ENCODE measurements at regions not wholly inside any gene's neighbourhood (a gene's known extent, or its start where the extent isn't known, plus 50 kb on each side); places are given as distances from the start of the nearest gene placed in this dataset.

GRCh38 chr5:135127439-135128240 is 93.6 kb upstream of the PITX1 start:
- in situ Hi-C loops (cut with HindIII; ENCODE audit: low pct_ligation_motif_present, low sequenced_read_pairs), result no loop called here
- no peak overlapping the region for H3K27ac ChIP-seq
- no peaks in the 10 kb centered on the region for H3K27me3 ChIP-seq (replicated peaks)
- TF ChIP-seq CTCF (IDR thresholded peaks at IDR 0.05; ENCODE audit: low read depth, low read length, missing control alignments), result no peak
- no peak overlapping the region for H3K4me3 ChIP-seq (ENCODE audit: low read depth, low read length)
- H3K36me3 ChIP-seq (replicated peaks), result no peaks in the 10 kb centered on the region
- DNase-seq, result peak; percentile 25

GRCh38 chr5:135126688-135127438 is 92.8 kb upstream of the PITX1 start:
- no peaks in the 10 kb centered on the region for H3K27me3 ChIP-seq (replicated peaks)
- TF ChIP-seq CTCF (IDR thresholded peaks at IDR 0.05; ENCODE audit: low read depth, low read length, missing control alignments), result no peak
- no peak for DNase-seq
- in situ Hi-C loops (cut with HindIII; ENCODE audit: low pct_ligation_motif_present, low sequenced_read_pairs), result no loop called here
- H3K36me3 ChIP-seq (replicated peaks), result no peaks in the 10 kb centered on the region
- no peak overlapping the region for H3K4me3 ChIP-seq (ENCODE audit: low read depth, low read length)
- H3K27ac ChIP-seq, result no peak overlapping the region

GRCh38 chr5:135124724-135125123 is 90.7 kb upstream of the PITX1 start:
- in situ Hi-C loops (cut with HindIII; ENCODE audit: low pct_ligation_motif_present, low sequenced_read_pairs), result no loop called here
- no peak overlapping the region for H3K4me3 ChIP-seq (ENCODE audit: low read depth, low read length)
- DNase-seq, result no peak
- TF ChIP-seq CTCF (IDR thresholded peaks at IDR 0.05; ENCODE audit: low read depth, low read length, missing control alignments), result no peak
- H3K27ac ChIP-seq, result no peak overlapping the region
- no peaks in the 10 kb centered on the region for H3K36me3 ChIP-seq (replicated peaks)
- no peaks in the 10 kb centered on the region for H3K27me3 ChIP-seq (replicated peaks)

GRCh38 chr5:135124128-135124527 is 90.1 kb upstream of the PITX1 start:
- no peak overlapping the region for H3K27ac ChIP-seq
- in situ Hi-C loops (cut with HindIII; ENCODE audit: low pct_ligation_motif_present, low sequenced_read_pairs), result no loop called here

GRCh38 chr5:135122797-135123196 is 88.8 kb upstream of the PITX1 start:
- in situ Hi-C loops (cut with HindIII; ENCODE audit: low pct_ligation_motif_present, low sequenced_read_pairs), result no loop called here
- TF ChIP-seq CTCF (IDR thresholded peaks at IDR 0.05; ENCODE audit: low read depth, low read length, missing control alignments), result no peak

More at GRCh38 chr5:135124128-135124527, 90.1 kb upstream of the PITX1 start:
- Histone ChIP-seq H3K4me3 (ENCODE audit: low read depth, low read length) (no peak overlapping the region), H3K27me3 (replicated peaks) (no peaks in the 10 kb centered on the region), H3K36me3 (replicated peaks) (no peaks in the 10 kb centered on the region)
- DNase-seq, result no peak
- no peak for TF ChIP-seq CTCF (IDR thresholded peaks at IDR 0.05; ENCODE audit: low read depth, low read length, missing control alignments)

More at GRCh38 chr5:135122797-135123196, 88.8 kb upstream of the PITX1 start:
- DNase-seq, result no peak
- no peaks in the 10 kb centered on the region for H3K36me3 ChIP-seq (replicated peaks)
- no peaks in the 10 kb centered on the region for H3K27me3 ChIP-seq (replicated peaks)
- no peak overlapping the region for H3K4me3 ChIP-seq (ENCODE audit: low read depth, low read length)
- H3K27ac ChIP-seq, result no peak overlapping the region

All from brain microvascular endothelial cell (primary cell).